HG03064 (cell line): ENCODE measurements at regions not wholly inside any gene's neighbourhood (a gene's known extent, or its start where the extent isn't known, plus 50 kb on each side); places are given as distances from the start of the nearest gene placed in this dataset.

ENCODE experiments used
- ATAC-seq: cut with Tn5 transposase; IDR thresholded peaks from one replicate; pipeline ENCODE4 v1.9.1; 2021; ENCODE audit warnings: low read depth; ENCODE audit not compliant: unreplicated experiment

- no peak for ATAC-seq
Observed at GRCh38 chr2:47266939-47267710, 90.8 kb upstream of the CALM2 start.

GRCh38 chr2:47265751-47266231, 89.5 kb upstream of the CALM2 start:
- no peak for ATAC-seq

- ATAC-seq: no peak
Observed at GRCh38 chr2:47265158-47265557, 88.8 kb upstream of the CALM2 start.

- ATAC-seq: no peak
Observed at GRCh38 chr2:47264686-47265085, 88.4 kb upstream of the CALM2 start.

GRCh38 chr2:47264143-47264542, 87.8 kb upstream of the CALM2 start:
- ATAC-seq: no peak

- ATAC-seq: no peak
Observed at GRCh38 chr2:47262657-47263056, 86.3 kb upstream of the CALM2 start.

GRCh38 chr2:47260971-47261370, 84.7 kb upstream of the CALM2 start:
- no peak for ATAC-seq

GRCh38 chr2:47259829-47260228, 83.5 kb upstream of the CALM2 start:
- no peak for ATAC-seq

GRCh38 chr2:47257946-47258348, 81.6 kb upstream of the CALM2 start:
- ATAC-seq: no peak

- no peak for ATAC-seq
Observed at GRCh38 chr2:47256416-47257087, 80.2 kb upstream of the CALM2 start.

GRCh38 chr2:47255794-47256193, 79.5 kb upstream of the CALM2 start:
- ATAC-seq: no peak

GRCh38 chr2:47254464-47254863, 78.2 kb upstream of the CALM2 start:
- no peak for ATAC-seq

- ATAC-seq: no peak
Observed at GRCh38 chr2:47253447-47253846, 77.1 kb upstream of the CALM2 start.

GRCh38 chr2:47251404-47251675, 75.0 kb upstream of the CALM2 start:
- ATAC-seq: no peak

GRCh38 chr2:47250586-47251403, 74.5 kb upstream of the CALM2 start:
- no peak for ATAC-seq

- ATAC-seq: no peak
Observed at GRCh38 chr2:47249931-47250330, 73.6 kb upstream of the CALM2 start.

- no peak for ATAC-seq
Observed at GRCh38 chr2:47249157-47249900, 73.0 kb upstream of the CALM2 start.

- no peak for ATAC-seq
Observed at GRCh38 chr2:47243596-47244323, 67.4 kb upstream of the CALM2 start.

- no peak for ATAC-seq
Observed at GRCh38 chr2:47241715-47242114, 65.4 kb upstream of the CALM2 start.
